Esophagus muscularis mucosa (tissue), 4 donors: ENCODE measurements at regions not wholly inside any gene's neighbourhood (a gene's known extent, or its start where the extent isn't known, plus 50 kb on each side); places are given as distances from the start of the nearest gene placed in this dataset.

Experiments
- DNase-seq: peaks from one replicate; pipeline ENCODE4 v3.0.0-alpha.2; 2017; ENCODE audit errors: extremely low spot score
- H3K27ac ChIP-seq, 4 donors: fragments of 200-600 bp; sonication (generic); replicated peaks in 1 of 4; 1 replicate in 3 of 4; 2 replicates in 1 of 4; pipeline ENCODE4 v1.5.1; 2016 to 2019; ENCODE audit warnings: mild to moderate bottlenecking in 1 of 4
- H3K27me3 ChIP-seq, 4 donors: fragments of 200-600 bp; sonication (generic); one replicate each; pipeline versions ENCODE4 v1.5.1 to v1.6.0; 2016 to 2019
- H3K36me3 ChIP-seq, 4 donors: fragments of 200-600 bp; sonication (generic); one replicate each; pipeline ENCODE4 v1.5.1; 2016 to 2019
- H3K4me1 ChIP-seq, 4 donors: fragments of 200-600 bp; sonication (generic); one replicate each; pipeline ENCODE4 v1.5.1; 2016 to 2019
- H3K4me3 ChIP-seq, 4 donors: fragments of 200-600 bp; sonication (generic); 1 replicate in 2 of 4; 2 replicates in 2 of 4; pipeline ENCODE4 v1.5.1; 2016 to 2019; ENCODE audit warnings: mild to moderate bottlenecking in 4 of 4, moderate library complexity in 1 of 4
- H3K9me3 ChIP-seq, 4 donors: fragments of 200-600 bp; sonication (generic); 1 replicate in 3 of 4; 2 replicates in 1 of 4; pipeline ENCODE4 v1.5.1; 2016 to 2019
- EP300 ChIP-seq: sonication (generic); formaldehyde crosslinking; IDR thresholded peaks from one replicate; pipeline ENCODE4 v1.6.1; 2017; ENCODE audit warnings: antibody characterized with exemption
- POLR2A ChIP-seq: fragments of 450-650 bp; IDR thresholded peaks from one replicate; pipeline ENCODE4 v1.6.1; 2017; ENCODE audit warnings: antibody characterized with exemption, moderate library complexity, mild to moderate bottlenecking, low read depth
- POLR2AphosphoS5 ChIP-seq, 2 donors: sonication (generic); formaldehyde crosslinking; IDR thresholded peaks; one replicate each; pipeline ENCODE4 v1.6.1; 2017; ENCODE audit warnings: antibody characterized with exemption in 2 of 2
- WGBS: methylation state at CpG from one replicate; pipeline ENCODE4 v1.1.5; 2018; 5-methylcytosine and 5-hydroxymethylcytosine counted together
- intact Hi-C: fragments of 100-400 bp; cut with DNase I; formaldehyde crosslinking; loops from one replicate; pipeline ENCODE4 v1.15.1; 2023
- TF ChIP-seq, protein P1 (sequence below), 3 experiments: fragments of 200-600 bp in 2 of 3; fragments of 450-650 bp in 1 of 3; sonication (generic) in 2 of 3; IDR thresholded peaks; one replicate each; pipeline ENCODE4 v1.5.1; 2017 to 2019; ENCODE audit warnings: antibody characterized with exemption in 3 of 3, mild to moderate bottlenecking in 2 of 3, moderate library complexity in 1 of 3

- no peak overlapping the region for H3K27ac ChIP-seq
- WGBS, result 42% methylated on average over 10 of the region's 10 CpGs
- no peak for DNase-seq
- intact Hi-C loops, result no loop called here
- no peaks in the 10 kb centered on the region for H3K27me3 ChIP-seq
- TF ChIP-seq POLR2A (no peak), EP300 (no peak), POLR2AphosphoS5 (IDR thresholded peaks at IDR 0.05) (no peak)
- TF ChIP-seq, protein P1, sequence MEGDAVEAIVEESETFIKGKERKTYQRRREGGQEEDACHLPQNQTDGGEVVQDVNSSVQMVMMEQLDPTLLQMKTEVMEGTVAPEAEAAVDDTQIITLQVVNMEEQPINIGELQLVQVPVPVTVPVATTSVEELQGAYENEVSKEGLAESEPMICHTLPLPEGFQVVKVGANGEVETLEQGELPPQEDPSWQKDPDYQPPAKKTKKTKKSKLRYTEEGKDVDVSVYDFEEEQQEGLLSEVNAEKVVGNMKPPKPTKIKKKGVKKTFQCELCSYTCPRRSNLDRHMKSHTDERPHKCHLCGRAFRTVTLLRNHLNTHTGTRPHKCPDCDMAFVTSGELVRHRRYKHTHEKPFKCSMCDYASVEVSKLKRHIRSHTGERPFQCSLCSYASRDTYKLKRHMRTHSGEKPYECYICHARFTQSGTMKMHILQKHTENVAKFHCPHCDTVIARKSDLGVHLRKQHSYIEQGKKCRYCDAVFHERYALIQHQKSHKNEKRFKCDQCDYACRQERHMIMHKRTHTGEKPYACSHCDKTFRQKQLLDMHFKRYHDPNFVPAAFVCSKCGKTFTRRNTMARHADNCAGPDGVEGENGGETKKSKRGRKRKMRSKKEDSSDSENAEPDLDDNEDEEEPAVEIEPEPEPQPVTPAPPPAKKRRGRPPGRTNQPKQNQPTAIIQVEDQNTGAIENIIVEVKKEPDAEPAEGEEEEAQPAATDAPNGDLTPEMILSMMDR (IDR thresholded peaks at IDR 0.05), result no peak
- no peaks in the 10 kb centered on the region for H3K4me1 ChIP-seq
- no peaks in the 10 kb centered on the region for H3K36me3 ChIP-seq
- no peaks in the 10 kb centered on the region for H3K9me3 ChIP-seq
- H3K4me3 ChIP-seq, result no peak overlapping the region
These were observed 258.4 kb upstream of the SP8 start for GRCh38 chr7:21044913-21045568.

DNA sequence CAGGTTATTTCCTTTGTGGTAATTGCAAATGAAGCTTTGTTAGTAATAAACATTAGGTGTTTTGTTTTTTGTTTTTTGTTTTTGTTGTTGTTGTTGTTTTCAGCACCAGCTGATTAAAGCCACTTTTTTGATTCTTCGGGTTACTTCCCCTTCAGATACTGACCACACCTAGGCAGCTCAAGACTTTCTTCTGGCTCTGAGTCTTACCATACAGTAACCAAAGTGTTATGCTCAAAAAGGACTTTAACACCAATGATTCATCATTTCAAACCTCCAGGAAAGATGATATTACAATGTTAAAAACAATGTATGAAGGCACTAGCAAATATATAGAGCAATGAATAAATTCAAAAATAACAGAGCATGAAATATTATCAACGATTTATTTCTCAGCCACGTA is 265.2 kb upstream of the SP8 start:
- WGBS, result 80% methylated on average over 3 of the region's 3 CpGs
- no peak for DNase-seq
- Histone ChIP-seq H3K4me3 (no peak overlapping the region), H3K36me3 (no peaks in the 10 kb centered on the region), H3K27ac (no peak overlapping the region), H3K4me1 (no peaks in the 10 kb centered on the region), H3K27me3 (no peaks in the 10 kb centered on the region), H3K9me3 (no peaks in the 10 kb centered on the region)
- TF ChIP-seq POLR2A (no peak), POLR2AphosphoS5 (IDR thresholded peaks at IDR 0.05) (no peak), EP300 (no peak)
- TF ChIP-seq, protein P1 (IDR thresholded peaks at IDR 0.05), result no peak
- intact Hi-C loops, result no loop called here

- Histone ChIP-seq H3K4me1 (no peaks in the 10 kb centered on the region), H3K27ac (no peak overlapping the region), H3K27me3 (no peaks in the 10 kb centered on the region), H3K36me3 (no peaks in the 10 kb centered on the region), H3K4me3 (no peak overlapping the region), H3K9me3 (no peaks in the 10 kb centered on the region)
- TF ChIP-seq POLR2A, result no peak
- TF ChIP-seq, protein P1 (IDR thresholded peaks at IDR 0.05), result no peak
- no peak for DNase-seq
- WGBS, result 71% methylated on average over 5 of the region's 5 CpGs
- intact Hi-C loops, result no loop called here
These were observed 267.9 kb upstream of the SP8 start for GRCh38 chr7:21054427-21055112.

GRCh38 chr7:21059069-21059468 is 272.4 kb upstream of the SP8 start:
- intact Hi-C loops, result no loop called here
- no peak overlapping the region for H3K27ac ChIP-seq
- H3K4me3 ChIP-seq, result no peak overlapping the region
- H3K27me3 ChIP-seq, result no peaks in the 10 kb centered on the region
- no peak for DNase-seq
- no peaks in the 10 kb centered on the region for H3K9me3 ChIP-seq
- TF ChIP-seq EP300, result no peak
- no peak for TF ChIP-seq POLR2A
- TF ChIP-seq POLR2AphosphoS5 (IDR thresholded peaks at IDR 0.05), result no peak
- TF ChIP-seq, protein P1 (IDR thresholded peaks at IDR 0.05), result no peak
- whole genome bisulfite sequencing, result 89% methylated on average over 2 of the region's 2 CpGs
- H3K4me1 ChIP-seq, result no peaks in the 10 kb centered on the region
- H3K36me3 ChIP-seq, result no peaks in the 10 kb centered on the region
